ENCODE measurements at regions not wholly inside any gene's neighbourhood (a gene's known extent, or its start where the extent isn't known, plus 50 kb on each side); places are given as distances from the start of the nearest gene placed in this dataset.

- no peaks in the 10 kb centered on the region for H4K20me1 ChIP-seq (ENCODE audit: insufficient read depth, low read length)
- H3K27ac ChIP-seq (ENCODE audit: low read length), result no peak overlapping the region
- no peak overlapping the region for H2AFZ ChIP-seq (ENCODE audit: low read depth, low read length)
- H3K9me3 ChIP-seq (ENCODE audit: insufficient read depth, low read length), result no peaks in the 10 kb centered on the region
- no peak overlapping the region for H3K9ac ChIP-seq (ENCODE audit: low read length)
- no peaks in the 10 kb centered on the region for H3K4me1 ChIP-seq (ENCODE audit: low read length)
- H3K4me2 ChIP-seq (ENCODE audit: low read length), result no peak overlapping the region
- no peaks in the 10 kb centered on the region for H3K79me2 ChIP-seq (ENCODE audit: low read length)
- H3K36me3 ChIP-seq (replicated peaks; ENCODE audit: low read depth, low read length), result no peaks in the 10 kb centered on the region
- no peak overlapping the region for H3K4me3 ChIP-seq (ENCODE audit: low read length)
- TF ChIP-seq CTCF (IDR thresholded peaks at IDR 0.05; ENCODE audit: low read depth, low read length), result no peak
- no peak for TF ChIP-seq EZH2phosphoT487 (IDR thresholded peaks at IDR 0.05; ENCODE audit: low read depth)
- no peaks in the 10 kb centered on the region for H3K27me3 ChIP-seq (ENCODE audit: low read depth, low read length)
Measured at GRCh38 chr5:93184041-93184440, 397.0 kb downstream of the NR2F1-AS1 start.

GRCh38 chr5:93179466-93179865 lies 401.6 kb downstream of the NR2F1-AS1 start:
- no peak for TF ChIP-seq EZH2phosphoT487 (IDR thresholded peaks at IDR 0.05; ENCODE audit: low read depth)
- no peak for TF ChIP-seq CTCF (IDR thresholded peaks at IDR 0.05; ENCODE audit: low read depth, low read length)
- H3K27ac ChIP-seq (ENCODE audit: low read length), result no peak overlapping the region
- H3K27me3 ChIP-seq (ENCODE audit: low read depth, low read length), result no peaks in the 10 kb centered on the region
- no peaks in the 10 kb centered on the region for H3K9me3 ChIP-seq (ENCODE audit: insufficient read depth, low read length)
- no peak overlapping the region for H3K9ac ChIP-seq (ENCODE audit: low read length)
- no peak overlapping the region for H3K4me2 ChIP-seq (ENCODE audit: low read length)
- H4K20me1 ChIP-seq (ENCODE audit: insufficient read depth, low read length), result no peaks in the 10 kb centered on the region
- no peaks in the 10 kb centered on the region for H3K4me1 ChIP-seq (ENCODE audit: low read length)
- H3K79me2 ChIP-seq (ENCODE audit: low read length), result no peaks in the 10 kb centered on the region
- H3K4me3 ChIP-seq (ENCODE audit: low read length), result no peak overlapping the region
- H3K36me3 ChIP-seq (replicated peaks; ENCODE audit: low read depth, low read length), result no peaks in the 10 kb centered on the region
- no peak overlapping the region for H2AFZ ChIP-seq (ENCODE audit: low read depth, low read length)

- Histone ChIP-seq H3K9me3 (ENCODE audit: insufficient read depth, low read length) (no peaks in the 10 kb centered on the region), H3K4me2 (ENCODE audit: low read length) (no peak overlapping the region), H2AFZ (ENCODE audit: low read depth, low read length) (no peak overlapping the region), H3K36me3 (replicated peaks; ENCODE audit: low read depth, low read length) (no peaks in the 10 kb centered on the region), H3K27me3 (ENCODE audit: low read depth, low read length) (no peaks in the 10 kb centered on the region), H3K79me2 (ENCODE audit: low read length) (no peaks in the 10 kb centered on the region), H3K4me1 (ENCODE audit: low read length) (no peaks in the 10 kb centered on the region), H3K4me3 (ENCODE audit: low read length) (no peak overlapping the region), H3K9ac (ENCODE audit: low read length) (no peak overlapping the region), H4K20me1 (ENCODE audit: insufficient read depth, low read length) (no peaks in the 10 kb centered on the region), H3K27ac (ENCODE audit: low read length) (no peak overlapping the region)
- TF ChIP-seq CTCF (IDR thresholded peaks at IDR 0.05; ENCODE audit: low read depth, low read length) (no peak), EZH2phosphoT487 (IDR thresholded peaks at IDR 0.05; ENCODE audit: low read depth) (no peak)
Measured at GRCh38 chr5:93174930-93175329, 406.1 kb downstream of the NR2F1-AS1 start.

GRCh38 chr5:93165559-93165958 lies 415.5 kb downstream of the NR2F1-AS1 start:
- Histone ChIP-seq H3K9me3 (ENCODE audit: insufficient read depth, low read length) (no peaks in the 10 kb centered on the region), H3K4me1 (ENCODE audit: low read length) (no peaks in the 10 kb centered on the region), H3K27me3 (ENCODE audit: low read depth, low read length) (no peaks in the 10 kb centered on the region), H3K9ac (ENCODE audit: low read length) (no peak overlapping the region), H3K27ac (ENCODE audit: low read length) (no peak overlapping the region), H2AFZ (ENCODE audit: low read depth, low read length) (no peak overlapping the region), H4K20me1 (ENCODE audit: insufficient read depth, low read length) (no peaks in the 10 kb centered on the region), H3K4me3 (ENCODE audit: low read length) (no peak overlapping the region), H3K4me2 (ENCODE audit: low read length) (no peak overlapping the region), H3K79me2 (ENCODE audit: low read length) (no peaks in the 10 kb centered on the region), H3K36me3 (replicated peaks; ENCODE audit: low read depth, low read length) (no peaks in the 10 kb centered on the region)
- TF ChIP-seq CTCF (IDR thresholded peaks at IDR 0.05; ENCODE audit: low read depth, low read length) (no peak), EZH2phosphoT487 (IDR thresholded peaks at IDR 0.05; ENCODE audit: low read depth) (no peak)

Data from OCI-LY3 (cell line).